GM18508 (cell line): ENCODE measurements at regions not wholly inside any gene's neighbourhood (a gene's known extent, or its start where the extent isn't known, plus 50 kb on each side); places are given as distances from the start of the nearest gene placed in this dataset.

Experiments used
- ATAC-seq: cut with Tn5 transposase; IDR thresholded peaks from one replicate; pipeline ENCODE4 v1.9.1; 2021; ENCODE audit warnings: moderate number of reproducible peaks; ENCODE audit not compliant: insufficient read depth, unreplicated experiment

- no peak for ATAC-seq
Observed at GRCh38 chr9:85430659-85431338, 311.0 kb downstream of the AGTPBP1 start.

GRCh38 chr9:85428230-85428629, 313.5 kb downstream of the AGTPBP1 start:
- ATAC-seq: no peak

DNA sequence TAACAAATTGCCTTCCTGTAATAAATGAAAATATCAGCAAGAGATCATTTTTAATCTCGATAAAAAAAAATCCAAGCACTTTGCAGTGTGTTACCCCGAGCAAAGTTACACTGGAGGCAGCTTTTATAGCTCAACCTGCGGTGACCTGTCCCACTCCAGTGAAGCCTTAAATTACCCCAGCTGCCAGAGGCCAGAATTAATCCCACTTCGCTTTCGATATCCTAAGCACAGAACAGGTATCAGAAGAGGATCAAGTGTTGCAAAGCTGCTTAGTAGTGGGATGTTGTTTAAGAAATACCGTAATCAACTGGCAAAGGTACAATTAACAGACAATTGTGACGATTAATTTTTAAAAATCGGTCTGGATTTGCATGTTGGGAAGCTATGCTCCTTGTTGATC, 314.0 kb downstream of the AGTPBP1 start:
- no peak for ATAC-seq

- no peak for ATAC-seq
Observed at GRCh38 chr9:85425153-85425611, 316.6 kb downstream of the AGTPBP1 start.

DNA sequence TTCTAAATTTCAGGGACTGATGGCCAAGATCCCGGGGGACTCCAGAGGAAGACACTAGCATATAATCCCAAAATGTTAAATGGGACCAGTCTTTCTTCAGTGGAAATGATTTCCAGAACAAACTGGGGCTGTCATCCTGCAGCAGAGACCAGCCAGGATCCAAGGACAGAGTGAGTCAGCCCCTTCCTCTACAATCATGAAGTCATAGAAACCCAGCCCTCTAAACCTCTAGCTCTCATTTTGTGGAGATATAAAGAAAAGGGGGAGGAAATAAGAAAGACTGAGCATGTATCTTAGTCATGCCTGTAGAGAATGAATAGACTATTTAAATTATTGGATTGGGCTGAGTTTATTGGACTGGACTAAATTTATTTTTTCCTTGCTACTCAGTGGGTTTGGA, 318.3 kb downstream of the AGTPBP1 start:
- no peak for ATAC-seq

- no peak for ATAC-seq
Observed at GRCh38 chr9:85421641-85422040, 320.1 kb downstream of the AGTPBP1 start.

DNA sequence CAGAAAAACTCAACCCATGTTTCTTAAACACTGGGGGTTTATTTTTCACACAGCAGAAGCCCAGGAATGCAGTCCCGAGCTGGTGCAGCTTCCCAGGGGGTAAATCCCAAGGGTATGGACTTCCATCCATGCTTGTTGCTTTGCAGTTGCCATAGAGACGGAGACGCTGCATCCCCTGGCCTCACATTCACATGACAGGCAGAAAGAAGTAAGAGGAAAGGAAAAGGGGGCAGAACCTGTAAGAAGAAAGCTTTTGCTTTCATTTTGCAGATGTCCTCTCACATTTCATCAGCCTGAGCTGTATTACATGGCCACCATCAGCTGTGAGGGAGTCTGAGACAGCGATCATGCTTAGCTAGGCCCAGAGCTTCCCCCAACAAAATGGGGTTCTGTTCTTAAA, 321.0 kb downstream of the AGTPBP1 start:
- ATAC-seq: no peak

DNA sequence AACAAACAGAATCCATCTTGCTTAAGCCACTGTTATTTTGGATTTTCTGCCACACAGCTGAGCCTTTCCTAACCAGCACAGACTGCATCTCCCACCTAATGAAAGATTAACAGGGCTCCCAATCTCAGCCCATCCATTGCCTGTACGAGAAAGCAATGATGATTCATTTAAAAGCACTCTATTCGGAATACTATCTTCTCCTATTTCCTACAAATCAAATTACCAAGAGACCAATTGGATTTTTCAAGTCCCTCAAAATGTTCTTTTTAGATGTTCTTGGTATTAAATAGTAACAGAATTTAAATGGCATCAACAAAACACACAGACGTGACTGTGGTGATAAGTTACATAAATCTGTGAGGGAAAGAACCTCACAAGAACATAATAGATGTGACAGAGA, 324.1 kb downstream of the AGTPBP1 start:
- no peak for ATAC-seq

DNA sequence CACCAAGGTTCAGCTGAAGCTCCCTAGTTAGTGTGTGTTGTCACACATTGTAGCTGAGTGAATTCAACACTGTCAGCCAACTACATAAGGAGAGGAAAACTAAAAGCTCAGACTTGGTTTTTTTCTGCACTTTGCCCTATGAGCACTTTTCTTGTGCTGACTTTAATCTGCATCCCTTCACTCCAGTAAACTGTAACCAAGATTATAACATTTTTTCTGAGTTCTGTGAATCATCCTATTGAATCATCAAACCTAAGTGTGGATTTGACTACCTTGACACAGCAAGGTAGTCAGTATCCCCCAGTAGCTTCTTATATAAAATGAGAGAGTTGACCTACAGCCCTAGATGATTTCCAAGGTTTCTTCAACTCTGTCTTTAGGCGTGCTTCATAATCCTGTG, 325.0 kb downstream of the AGTPBP1 start:
- no peak for ATAC-seq

- ATAC-seq: no peak
Observed at GRCh38 chr9:85414390-85414789, 327.4 kb downstream of the AGTPBP1 start.

- no peak for ATAC-seq
Observed at GRCh38 chr9:85408494-85408893, 333.3 kb downstream of the AGTPBP1 start.

DNA sequence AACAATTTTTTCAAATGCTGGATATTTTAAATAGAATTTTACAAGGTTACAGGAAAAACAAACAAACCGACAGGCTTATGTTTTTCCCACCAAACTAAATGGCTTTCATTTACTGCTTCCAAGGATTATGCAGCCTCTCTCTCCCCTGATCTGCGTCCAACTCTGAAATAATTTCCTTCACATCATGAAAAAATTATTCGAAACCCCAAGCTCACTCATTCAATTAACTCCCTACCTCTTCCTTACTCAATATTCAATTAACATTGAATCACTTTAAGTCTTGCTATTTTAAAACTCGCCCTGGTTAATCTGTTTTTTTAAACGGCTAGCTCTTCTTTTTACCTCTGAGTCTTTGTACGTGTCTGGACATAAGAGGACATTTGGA, 336.2 kb downstream of the AGTPBP1 start:
- ATAC-seq: no peak

- ATAC-seq: no peak
Observed at GRCh38 chr9:85404911-85405565, 336.7 kb downstream of the AGTPBP1 start.

GRCh38 chr9:85402551-85402950, 339.2 kb downstream of the AGTPBP1 start:
- ATAC-seq: no peak

- no peak for ATAC-seq
Observed at GRCh38 chr9:85401998-85402397, 339.8 kb downstream of the AGTPBP1 start.

- no peak for ATAC-seq
Observed at GRCh38 chr9:85397005-85397404, 344.7 kb downstream of the AGTPBP1 start.

DNA sequence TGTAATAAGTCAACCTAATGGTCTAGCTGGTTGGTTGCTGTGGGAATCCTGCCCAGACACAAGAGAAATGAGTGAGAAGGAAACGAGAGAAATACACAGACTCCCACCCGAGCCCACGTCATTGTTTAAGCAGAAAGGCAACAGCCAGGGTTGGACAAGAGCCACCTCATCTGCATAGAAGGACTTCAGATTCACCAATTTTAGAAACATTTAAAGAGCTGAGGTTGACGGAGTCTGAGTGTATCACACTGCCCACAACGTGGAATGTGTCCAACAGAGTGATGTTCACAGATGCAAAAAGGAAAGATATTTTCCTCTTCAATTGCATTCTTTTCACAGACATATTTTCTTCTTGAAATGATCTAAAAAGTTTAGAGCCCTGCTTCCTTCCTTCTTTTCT, 349.5 kb downstream of the AGTPBP1 start:
- no peak for ATAC-seq

- no peak for ATAC-seq
Observed at GRCh38 chr9:85377731-85378289, 363.9 kb downstream of the AGTPBP1 start.

- no peak for ATAC-seq
Observed at GRCh38 chr9:85368781-85369180, 373.0 kb downstream of the AGTPBP1 start.

DNA sequence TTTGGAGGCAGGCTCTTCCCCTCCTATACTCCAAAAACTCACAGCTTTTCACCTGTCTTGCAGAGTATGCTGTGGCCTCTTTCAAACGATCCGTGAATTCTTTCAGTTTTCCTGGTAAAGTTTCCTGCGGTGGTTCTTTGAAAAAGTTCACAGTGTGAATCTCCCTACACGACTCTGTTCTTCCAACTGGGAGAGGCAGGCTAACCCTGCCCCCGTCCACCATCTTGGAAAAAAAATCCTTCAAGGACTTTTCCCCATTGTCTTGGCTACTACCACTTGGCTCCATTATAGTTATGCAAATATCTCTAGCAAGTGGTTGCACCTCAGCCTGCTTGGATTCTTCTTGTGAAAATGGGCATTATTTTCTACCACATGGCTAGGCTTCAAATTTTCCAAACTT, 382.6 kb downstream of the AGTPBP1 start:
- no peak for ATAC-seq

- ATAC-seq: no peak
Observed at GRCh38 chr9:85349046-85349445, 392.7 kb downstream of the AGTPBP1 start.

DNA sequence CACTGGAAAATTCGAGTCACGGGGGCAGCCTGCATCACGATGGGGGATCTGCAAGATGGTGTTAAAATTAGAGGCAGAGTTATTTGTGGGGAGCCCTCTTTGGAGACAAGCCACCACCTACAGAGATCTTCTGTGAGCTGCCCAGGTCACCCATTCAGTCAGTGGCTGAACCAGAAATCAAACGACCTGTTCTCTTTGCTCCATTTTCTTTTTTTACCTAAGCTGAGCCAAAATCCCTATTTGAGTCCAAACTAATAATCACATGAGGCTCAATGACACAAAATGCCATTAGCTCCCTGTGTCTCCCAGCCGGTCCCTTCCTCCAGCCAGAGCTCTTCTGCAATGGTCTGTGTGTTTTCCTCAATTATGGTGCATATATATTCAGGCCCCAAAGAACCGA, 394.2 kb downstream of the AGTPBP1 start:
- no peak for ATAC-seq
